ENCODE measurements at regions not wholly inside any gene's neighbourhood (a gene's known extent, or its start where the extent isn't known, plus 50 kb on each side); places are given as distances from the start of the nearest gene placed in this dataset.
"Not testable (repeated sequence)": the region's sequence is repeated elsewhere in the genome, so short reads cannot be mapped to it uniquely, and the experiment has no call there.

- no peaks in the 10 kb centered on the region for H3K27me3 ChIP-seq
- no peak overlapping the region for H3K27ac ChIP-seq
- H3K4me1 ChIP-seq, result peaks cover 0 to 10% (median 0%) of the 10 kb centered on the region in 3 donors
- no peak for ATAC-seq
- H3K4me3 ChIP-seq, result no peak overlapping the region
- WGBS, 2 donors (ENCODE audit: low coverage in 1 of 2), result 17 to 54% methylated on average over 1 to 2 of the region's 2 CpGs
- H3K36me3 ChIP-seq, result no peaks in the 10 kb centered on the region
- H3K9me3 ChIP-seq, result no peaks in the 10 kb centered on the region
- TF ChIP-seq, protein P1, sequence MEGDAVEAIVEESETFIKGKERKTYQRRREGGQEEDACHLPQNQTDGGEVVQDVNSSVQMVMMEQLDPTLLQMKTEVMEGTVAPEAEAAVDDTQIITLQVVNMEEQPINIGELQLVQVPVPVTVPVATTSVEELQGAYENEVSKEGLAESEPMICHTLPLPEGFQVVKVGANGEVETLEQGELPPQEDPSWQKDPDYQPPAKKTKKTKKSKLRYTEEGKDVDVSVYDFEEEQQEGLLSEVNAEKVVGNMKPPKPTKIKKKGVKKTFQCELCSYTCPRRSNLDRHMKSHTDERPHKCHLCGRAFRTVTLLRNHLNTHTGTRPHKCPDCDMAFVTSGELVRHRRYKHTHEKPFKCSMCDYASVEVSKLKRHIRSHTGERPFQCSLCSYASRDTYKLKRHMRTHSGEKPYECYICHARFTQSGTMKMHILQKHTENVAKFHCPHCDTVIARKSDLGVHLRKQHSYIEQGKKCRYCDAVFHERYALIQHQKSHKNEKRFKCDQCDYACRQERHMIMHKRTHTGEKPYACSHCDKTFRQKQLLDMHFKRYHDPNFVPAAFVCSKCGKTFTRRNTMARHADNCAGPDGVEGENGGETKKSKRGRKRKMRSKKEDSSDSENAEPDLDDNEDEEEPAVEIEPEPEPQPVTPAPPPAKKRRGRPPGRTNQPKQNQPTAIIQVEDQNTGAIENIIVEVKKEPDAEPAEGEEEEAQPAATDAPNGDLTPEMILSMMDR (IDR thresholded peaks at IDR 0.05), result no peak
- TF ChIP-seq POLR2A (IDR thresholded peaks at IDR 0.05), result no peak
- TF ChIP-seq EP300 (IDR thresholded peaks at IDR 0.05), result no peak
- TF ChIP-seq POLR2AphosphoS5 (IDR thresholded peaks at IDR 0.05), result no peak
Measured at GRCh38 chr3:71926262-71926600, 141.3 kb upstream of the PROK2 start.

DNA sequence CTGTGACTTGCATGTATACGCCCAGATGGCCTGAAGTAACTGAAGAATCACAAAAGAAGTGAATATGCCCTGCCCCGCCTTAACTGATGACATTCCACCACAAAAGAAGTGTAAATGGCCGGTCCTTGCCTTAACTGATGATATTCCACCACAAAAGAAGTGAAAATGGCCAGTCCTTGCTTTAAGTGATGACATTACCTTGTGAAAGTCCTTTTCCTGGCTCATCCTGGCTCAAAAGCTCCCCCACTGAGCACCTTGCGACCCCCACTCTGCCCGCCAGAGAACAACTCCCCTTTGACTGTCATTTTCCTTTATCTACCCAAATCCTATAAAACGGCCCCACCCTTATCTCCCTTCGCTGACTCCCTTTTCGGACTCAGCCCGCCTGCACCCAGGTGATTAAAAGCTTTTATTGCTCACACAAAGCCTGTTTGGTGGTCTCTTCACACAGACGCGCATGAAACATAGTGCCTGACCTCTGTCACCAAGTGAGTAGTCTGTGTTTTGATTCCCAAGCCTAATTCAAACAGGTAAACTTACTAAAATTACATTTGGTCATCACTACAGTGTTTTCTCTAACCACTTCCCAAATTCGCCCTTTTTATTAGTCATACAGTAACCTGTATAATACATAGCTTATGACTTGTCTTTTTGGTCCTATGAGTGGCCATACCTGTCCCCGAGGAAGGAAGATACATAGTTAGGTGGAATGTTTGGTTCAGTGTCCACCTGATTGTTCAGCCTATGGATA, 140.7 kb upstream of the PROK2 start:
- 86 to 87% methylated on average over 11 to 12 of the region's 13 CpGs for WGBS, 2 donors (ENCODE audit: low coverage in 1 of 2)
- H3K4me3 ChIP-seq, H3K4me1 ChIP-seq, H3K27ac ChIP-seq, H3K27me3 ChIP-seq, ATAC-seq, H3K36me3 ChIP-seq, H3K9me3 ChIP-seq: not testable (repeated sequence)

DNA sequence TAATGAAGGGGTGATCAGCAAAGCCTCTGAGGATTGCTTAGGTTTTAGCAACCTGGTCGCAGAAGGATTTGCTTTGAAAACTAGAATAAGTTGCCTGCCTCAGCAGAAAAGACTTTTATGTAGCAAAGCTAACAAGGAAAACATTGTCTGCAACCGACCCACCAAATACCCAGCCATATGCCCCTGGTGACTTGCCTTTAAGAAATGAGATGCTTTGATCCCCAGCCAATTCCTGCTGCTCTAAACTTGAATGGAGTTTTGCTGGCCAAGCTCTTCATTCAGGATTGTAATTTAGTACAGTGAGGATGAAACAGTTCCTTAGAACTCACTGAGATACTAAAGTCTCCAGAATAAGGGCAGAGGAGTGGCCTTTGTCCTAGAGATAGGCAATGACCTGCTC, 139.8 kb upstream of the PROK2 start:
- Histone ChIP-seq H3K9me3 (no peaks in the 10 kb centered on the region), H3K4me1 (no peaks in the 10 kb centered on the region), H3K27ac (no peak overlapping the region), H3K36me3 (no peaks in the 10 kb centered on the region), H3K27me3 (no peaks in the 10 kb centered on the region), H3K4me3 (no peak overlapping the region)
- 33 to 80% methylated on average over 1 of the region's 2 CpGs for WGBS, 2 donors (ENCODE audit: low coverage in 1 of 2)
- no peak for ATAC-seq
- TF ChIP-seq EP300 (IDR thresholded peaks at IDR 0.05), result no peak
- no peak for TF ChIP-seq POLR2A (IDR thresholded peaks at IDR 0.05)
- TF ChIP-seq POLR2AphosphoS5 (IDR thresholded peaks at IDR 0.05), result no peak
- TF ChIP-seq, protein P1 (IDR thresholded peaks at IDR 0.05), result no peak

GRCh38 chr3:71921036-71921435, 136.1 kb upstream of the PROK2 start:
- H3K4me1 ChIP-seq, result peaks cover 0 to 5% (median 0%) of the 10 kb centered on the region in 3 donors
- 67% methylated on average over 1 of the region's 1 CpG; no CpG with 5 or more reads in 1 of the 2 donors for WGBS, 2 donors (ENCODE audit: low coverage in 1 of 2)
- no peaks in the 10 kb centered on the region for H3K36me3 ChIP-seq
- no peak overlapping the region for H3K4me3 ChIP-seq
- ATAC-seq, result no peak
- TF ChIP-seq POLR2A (IDR thresholded peaks at IDR 0.05) (no peak), EP300 (IDR thresholded peaks at IDR 0.05) (no peak), POLR2AphosphoS5 (IDR thresholded peaks at IDR 0.05) (no peak)
- TF ChIP-seq, protein P1 (IDR thresholded peaks at IDR 0.05), result no peak
- no peaks in the 10 kb centered on the region for H3K27me3 ChIP-seq
- no peaks in the 10 kb centered on the region for H3K9me3 ChIP-seq
- H3K27ac ChIP-seq, result no peak overlapping the region

DNA sequence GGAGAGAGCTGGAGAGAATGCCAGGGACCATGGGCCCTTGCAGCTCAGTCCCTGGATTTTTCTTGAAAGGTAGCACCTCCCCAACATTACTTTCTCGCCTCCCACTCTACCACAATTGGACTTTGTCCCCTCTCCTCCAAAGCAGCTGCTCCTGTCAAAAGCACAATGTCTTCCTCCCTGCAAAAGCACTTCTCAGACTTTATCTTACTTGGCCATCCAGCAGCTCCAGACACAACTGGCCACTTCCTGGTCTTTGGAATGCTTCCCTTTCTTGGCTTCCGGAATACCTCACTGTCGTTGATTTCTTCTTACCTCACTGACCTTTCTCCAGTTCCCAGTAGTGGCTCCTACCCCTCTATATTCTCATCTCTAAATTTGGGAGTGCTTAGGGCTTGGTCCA, 134.6 kb upstream of the PROK2 start:
- WGBS, 2 donors (ENCODE audit: low coverage in 1 of 2), result 67 to 90% methylated on average over 3 of the region's 3 CpGs
- H3K4me1 ChIP-seq, result peaks cover 0 to 5% (median 0%) of the 10 kb centered on the region in 3 donors
- no peaks in the 10 kb centered on the region for H3K27me3 ChIP-seq
- H3K9me3 ChIP-seq, result no peaks in the 10 kb centered on the region
- TF ChIP-seq POLR2A (IDR thresholded peaks at IDR 0.05) (no peak), EP300 (IDR thresholded peaks at IDR 0.05) (no peak), POLR2AphosphoS5 (IDR thresholded peaks at IDR 0.05) (no peak)
- TF ChIP-seq, protein P1 (IDR thresholded peaks at IDR 0.05), result no peak
- H3K4me3 ChIP-seq, result no peak overlapping the region
- no peak for ATAC-seq
- H3K27ac ChIP-seq, result no peak overlapping the region
- no peaks in the 10 kb centered on the region for H3K36me3 ChIP-seq

Measured in gastroesophageal sphincter (tissue), 4 donors.